ENCODE measurements at regions not wholly inside any gene's neighbourhood (a gene's known extent, or its start where the extent isn't known, plus 50 kb on each side); places are given as distances from the start of the nearest gene placed in this dataset.

DNA sequence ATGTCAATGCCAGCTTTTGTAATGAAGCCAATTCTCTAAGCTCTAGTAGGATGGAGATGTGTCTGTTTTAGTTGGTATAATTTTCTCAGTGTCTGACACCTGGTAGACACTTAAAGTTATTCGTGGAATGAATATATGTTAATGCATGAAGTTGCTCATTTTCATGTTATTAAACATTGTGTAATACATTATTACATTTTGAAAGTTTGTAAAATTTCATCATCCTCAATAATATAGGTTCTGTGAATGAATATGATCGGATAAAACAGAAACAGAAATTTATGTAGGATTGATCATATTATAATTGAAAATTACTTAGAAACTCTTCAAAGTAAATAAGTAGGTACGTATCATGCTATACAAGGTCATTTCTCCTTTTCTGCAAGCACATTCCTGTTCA lies 625.3 kb downstream of the PLA2G4A start:
- no peaks in the 10 kb centered on the region for H3K9me2 ChIP-seq (ENCODE audit: insufficient read depth, low read length)
- H2AFZ ChIP-seq (ENCODE audit: low read depth, low read length) = no peak overlapping the region
- H3F3A ChIP-seq (ENCODE audit: insufficient read depth, low read length, poor library complexity, severe bottlenecking) = no peaks in the 10 kb centered on the region
- H3K27ac ChIP-seq (ENCODE audit: low read length) = no peak overlapping the region
- H3K4me2 ChIP-seq (ENCODE audit: low read length) = no peak overlapping the region
- no peaks in the 10 kb centered on the region for H3K27me3 ChIP-seq (ENCODE audit: insufficient read depth, low read depth, low read length)
- no peaks in the 10 kb centered on the region for H3K9me3 ChIP-seq (ENCODE audit: low read length)
- H3K4me3 ChIP-seq (ENCODE audit: low read length) = no peak overlapping the region
- no peak overlapping the region for H3K9ac ChIP-seq (ENCODE audit: low read length)
- no peaks in the 10 kb centered on the region for H3K36me3 ChIP-seq (ENCODE audit: insufficient read depth, low read length)
- no peak for TF ChIP-seq MXI1 (conservative IDR thresholded peaks at IDR 0.05; ENCODE audit: poor library complexity, severe bottlenecking)
- TF ChIP-seq, protein P1, sequence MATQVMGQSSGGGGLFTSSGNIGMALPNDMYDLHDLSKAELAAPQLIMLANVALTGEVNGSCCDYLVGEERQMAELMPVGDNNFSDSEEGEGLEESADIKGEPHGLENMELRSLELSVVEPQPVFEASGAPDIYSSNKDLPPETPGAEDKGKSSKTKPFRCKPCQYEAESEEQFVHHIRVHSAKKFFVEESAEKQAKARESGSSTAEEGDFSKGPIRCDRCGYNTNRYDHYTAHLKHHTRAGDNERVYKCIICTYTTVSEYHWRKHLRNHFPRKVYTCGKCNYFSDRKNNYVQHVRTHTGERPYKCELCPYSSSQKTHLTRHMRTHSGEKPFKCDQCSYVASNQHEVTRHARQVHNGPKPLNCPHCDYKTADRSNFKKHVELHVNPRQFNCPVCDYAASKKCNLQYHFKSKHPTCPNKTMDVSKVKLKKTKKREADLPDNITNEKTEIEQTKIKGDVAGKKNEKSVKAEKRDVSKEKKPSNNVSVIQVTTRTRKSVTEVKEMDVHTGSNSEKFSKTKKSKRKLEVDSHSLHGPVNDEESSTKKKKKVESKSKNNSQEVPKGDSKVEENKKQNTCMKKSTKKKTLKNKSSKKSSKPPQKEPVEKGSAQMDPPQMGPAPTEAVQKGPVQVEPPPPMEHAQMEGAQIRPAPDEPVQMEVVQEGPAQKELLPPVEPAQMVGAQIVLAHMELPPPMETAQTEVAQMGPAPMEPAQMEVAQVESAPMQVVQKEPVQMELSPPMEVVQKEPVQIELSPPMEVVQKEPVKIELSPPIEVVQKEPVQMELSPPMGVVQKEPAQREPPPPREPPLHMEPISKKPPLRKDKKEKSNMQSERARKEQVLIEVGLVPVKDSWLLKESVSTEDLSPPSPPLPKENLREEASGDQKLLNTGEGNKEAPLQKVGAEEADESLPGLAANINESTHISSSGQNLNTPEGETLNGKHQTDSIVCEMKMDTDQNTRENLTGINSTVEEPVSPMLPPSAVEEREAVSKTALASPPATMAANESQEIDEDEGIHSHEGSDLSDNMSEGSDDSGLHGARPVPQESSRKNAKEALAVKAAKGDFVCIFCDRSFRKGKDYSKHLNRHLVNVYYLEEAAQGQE (IDR thresholded peaks at IDR 0.05; ENCODE audit: borderline replicate concordance) = no peak
- no peak for TF ChIP-seq RAD21 (conservative IDR thresholded peaks at IDR 0.05)
- TF ChIP-seq, protein P2, sequence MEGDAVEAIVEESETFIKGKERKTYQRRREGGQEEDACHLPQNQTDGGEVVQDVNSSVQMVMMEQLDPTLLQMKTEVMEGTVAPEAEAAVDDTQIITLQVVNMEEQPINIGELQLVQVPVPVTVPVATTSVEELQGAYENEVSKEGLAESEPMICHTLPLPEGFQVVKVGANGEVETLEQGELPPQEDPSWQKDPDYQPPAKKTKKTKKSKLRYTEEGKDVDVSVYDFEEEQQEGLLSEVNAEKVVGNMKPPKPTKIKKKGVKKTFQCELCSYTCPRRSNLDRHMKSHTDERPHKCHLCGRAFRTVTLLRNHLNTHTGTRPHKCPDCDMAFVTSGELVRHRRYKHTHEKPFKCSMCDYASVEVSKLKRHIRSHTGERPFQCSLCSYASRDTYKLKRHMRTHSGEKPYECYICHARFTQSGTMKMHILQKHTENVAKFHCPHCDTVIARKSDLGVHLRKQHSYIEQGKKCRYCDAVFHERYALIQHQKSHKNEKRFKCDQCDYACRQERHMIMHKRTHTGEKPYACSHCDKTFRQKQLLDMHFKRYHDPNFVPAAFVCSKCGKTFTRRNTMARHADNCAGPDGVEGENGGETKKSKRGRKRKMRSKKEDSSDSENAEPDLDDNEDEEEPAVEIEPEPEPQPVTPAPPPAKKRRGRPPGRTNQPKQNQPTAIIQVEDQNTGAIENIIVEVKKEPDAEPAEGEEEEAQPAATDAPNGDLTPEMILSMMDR (IDR thresholded peaks at IDR 0.05; ENCODE audit: poor library complexity, severe bottlenecking) = no peak
- TF ChIP-seq EZH2 (IDR thresholded peaks at IDR 0.05; ENCODE audit: borderline replicate concordance, insufficient read depth, low read length, poor library complexity, severe bottlenecking) = no peak
- no peak for TF ChIP-seq SMC3 (conservative IDR thresholded peaks at IDR 0.05; ENCODE audit: poor library complexity)
- no peak for TF ChIP-seq POLR2AphosphoS5 (IDR thresholded peaks at IDR 0.05)
- TF ChIP-seq EP300 (conservative IDR thresholded peaks at IDR 0.05; ENCODE audit: poor library complexity, severe bottlenecking) = no peak
- TF ChIP-seq TAF1 (IDR thresholded peaks at IDR 0.05; ENCODE audit: low read depth) = no peak
- H3K79me2 ChIP-seq (replicated peaks; ENCODE audit: insufficient read depth, low read length) = no peaks in the 10 kb centered on the region
- H4K20me1 ChIP-seq (ENCODE audit: insufficient read depth) = no peaks in the 10 kb centered on the region

DNA sequence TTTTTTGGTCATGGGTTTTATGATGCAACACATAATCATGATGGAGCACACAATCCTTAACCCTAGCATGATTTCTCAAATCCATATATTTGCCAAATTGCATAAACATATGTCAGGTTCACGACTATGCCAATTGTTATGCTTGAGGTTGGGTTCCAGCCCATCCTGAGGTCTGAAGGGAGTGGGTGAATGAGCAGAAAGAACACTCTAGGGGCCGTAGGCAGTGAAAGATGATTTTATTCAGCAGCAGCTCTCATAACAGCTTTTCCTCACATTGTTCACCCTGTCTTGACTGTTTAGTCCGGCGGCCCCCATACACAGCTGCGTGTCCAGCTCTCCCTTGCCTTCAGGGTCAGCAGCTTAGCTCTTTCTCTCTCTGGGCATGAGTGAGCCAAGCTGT lies 627.7 kb downstream of the PLA2G4A start:
- H3K9me3 ChIP-seq (ENCODE audit: low read length) = no peaks in the 10 kb centered on the region
- no peak overlapping the region for H3K4me3 ChIP-seq (ENCODE audit: low read length)
- H3K79me2 ChIP-seq (replicated peaks; ENCODE audit: insufficient read depth, low read length) = no peaks in the 10 kb centered on the region
- no peaks in the 10 kb centered on the region for H3F3A ChIP-seq (ENCODE audit: insufficient read depth, low read length, poor library complexity, severe bottlenecking)
- TF ChIP-seq POLR2AphosphoS5 (IDR thresholded peaks at IDR 0.05) = no peak
- no peak for TF ChIP-seq SMC3 (conservative IDR thresholded peaks at IDR 0.05; ENCODE audit: poor library complexity)
- no peak for TF ChIP-seq EZH2 (IDR thresholded peaks at IDR 0.05; ENCODE audit: borderline replicate concordance, insufficient read depth, low read length, poor library complexity, severe bottlenecking)
- TF ChIP-seq, protein P1 (IDR thresholded peaks at IDR 0.05; ENCODE audit: borderline replicate concordance) = no peak
- TF ChIP-seq, protein P2 (IDR thresholded peaks at IDR 0.05; ENCODE audit: poor library complexity, severe bottlenecking) = no peak
- no peak for TF ChIP-seq RAD21 (conservative IDR thresholded peaks at IDR 0.05)
- TF ChIP-seq EP300 (conservative IDR thresholded peaks at IDR 0.05; ENCODE audit: poor library complexity, severe bottlenecking) = no peak
- TF ChIP-seq MXI1 (conservative IDR thresholded peaks at IDR 0.05; ENCODE audit: poor library complexity, severe bottlenecking) = no peak
- no peak for TF ChIP-seq TAF1 (IDR thresholded peaks at IDR 0.05; ENCODE audit: low read depth)
- H3K9me2 ChIP-seq (ENCODE audit: insufficient read depth, low read length) = no peaks in the 10 kb centered on the region
- no peaks in the 10 kb centered on the region for H4K20me1 ChIP-seq (ENCODE audit: insufficient read depth)
- no peak overlapping the region for H3K27ac ChIP-seq (ENCODE audit: low read length)
- no peaks in the 10 kb centered on the region for H3K27me3 ChIP-seq (ENCODE audit: insufficient read depth, low read depth, low read length)
- H3K4me2 ChIP-seq (ENCODE audit: low read length) = no peak overlapping the region
- no peak overlapping the region for H2AFZ ChIP-seq (ENCODE audit: low read depth, low read length)
- no peaks in the 10 kb centered on the region for H3K36me3 ChIP-seq (ENCODE audit: insufficient read depth, low read length)
- no peak overlapping the region for H3K9ac ChIP-seq (ENCODE audit: low read length)
